ENCODE measurements at regions not wholly inside any gene's neighbourhood (a gene's known extent, or its start where the extent isn't known, plus 50 kb on each side); places are given as distances from the start of the nearest gene placed in this dataset.
"Not testable (repeated sequence)": the region's sequence is repeated elsewhere in the genome, so short reads cannot be mapped to it uniquely, and the experiment has no call there.

GRCh38 chr18:43341014-43341413 is 63.7 kb upstream of the SYT4 start:
- H3K4me3 ChIP-seq (ENCODE audit: low read length): no peak overlapping the region
- H3K27me3 ChIP-seq (ENCODE audit: insufficient read depth, low read length): no peaks in the 10 kb centered on the region
- H3K9me3 ChIP-seq (ENCODE audit: insufficient read depth, low read depth, low read length): 0 out of 2 replicates have a peak, but pooled peaks cover 2% of the 10 kb centered on the region
- no peaks in the 10 kb centered on the region for H3K36me3 ChIP-seq (ENCODE audit: insufficient read depth, low read length)
- no peaks in the 10 kb centered on the region for H3K4me1 ChIP-seq (ENCODE audit: insufficient read depth, low read length)
- H3K9ac ChIP-seq (ENCODE audit: low read depth, low read length): no peak overlapping the region
- WGBS: 97% methylated on average over 3 of the region's 3 CpGs
- H3K27ac ChIP-seq (ENCODE audit: low read depth, low read length): no peak overlapping the region

GRCh38 chr18:43350176-43350575 is 72.9 kb upstream of the SYT4 start:
- Histone ChIP-seq H3K4me3 (ENCODE audit: low read length) (no peak overlapping the region), H3K36me3 (ENCODE audit: insufficient read depth, low read length) (no peaks in the 10 kb centered on the region), H3K9ac (ENCODE audit: low read depth, low read length) (no peak overlapping the region), H3K4me1 (ENCODE audit: insufficient read depth, low read length) (no peaks in the 10 kb centered on the region; the same call in 1 of the 2 replicates), H3K9me3 (ENCODE audit: insufficient read depth, low read depth, low read length) (no peaks in the 10 kb centered on the region), H3K27ac (ENCODE audit: low read depth, low read length) (no peak overlapping the region), H3K27me3 (ENCODE audit: insufficient read depth, low read length) (no peaks in the 10 kb centered on the region)
- WGBS: 100% methylated on average over 1 of the region's 1 CpG

GRCh38 chr18:43364535-43364934 is 87.2 kb upstream of the SYT4 start:
- no peak overlapping the region for H3K27ac ChIP-seq (ENCODE audit: low read depth, low read length)
- no peaks in the 10 kb centered on the region for H3K27me3 ChIP-seq (ENCODE audit: insufficient read depth, low read length)
- no peaks in the 10 kb centered on the region for H3K4me1 ChIP-seq (ENCODE audit: insufficient read depth, low read length)
- H3K9me3 ChIP-seq (ENCODE audit: insufficient read depth, low read depth, low read length): no peaks in the 10 kb centered on the region
- H3K36me3 ChIP-seq (ENCODE audit: insufficient read depth, low read length): no peaks in the 10 kb centered on the region
- H3K4me3 ChIP-seq (ENCODE audit: low read length): no peak overlapping the region
- H3K9ac ChIP-seq (ENCODE audit: low read depth, low read length): no peak overlapping the region

GRCh38 chr18:43367895-43368294 is 90.6 kb upstream of the SYT4 start:
- 76% methylated on average over 2 of the region's 2 CpGs for WGBS
- Histone ChIP-seq H3K27ac (ENCODE audit: low read depth, low read length) (no peak overlapping the region), H3K4me1 (ENCODE audit: insufficient read depth, low read length) (no peaks in the 10 kb centered on the region), H3K4me3 (ENCODE audit: low read length) (no peak overlapping the region), H3K36me3 (ENCODE audit: insufficient read depth, low read length) (no peaks in the 10 kb centered on the region), H3K27me3 (ENCODE audit: insufficient read depth, low read length) (no peaks in the 10 kb centered on the region), H3K9ac (ENCODE audit: low read depth, low read length) (no peak overlapping the region), H3K9me3 (ENCODE audit: insufficient read depth, low read depth, low read length) (no peaks in the 10 kb centered on the region)

- not testable (repeated sequence) for H3K4me3 ChIP-seq (ENCODE audit: low read length); H3K36me3 ChIP-seq (ENCODE audit: insufficient read depth, low read length); H3K27ac ChIP-seq (ENCODE audit: low read depth, low read length); H3K4me1 ChIP-seq (ENCODE audit: insufficient read depth, low read length); H3K9ac ChIP-seq (ENCODE audit: low read depth, low read length); H3K27me3 ChIP-seq (ENCODE audit: insufficient read depth, low read length); H3K9me3 ChIP-seq (ENCODE audit: insufficient read depth, low read depth, low read length)
- 95% methylated on average over 5 of the region's 5 CpGs for WGBS
These were observed 92.0 kb upstream of the SYT4 start for GRCh38 chr18:43369311-43369710.

GRCh38 chr18:43372773-43373172 is 95.5 kb upstream of the SYT4 start:
- no peak overlapping the region for H3K9ac ChIP-seq (ENCODE audit: low read depth, low read length)
- H3K4me3 ChIP-seq (ENCODE audit: low read length): no peak overlapping the region
- H3K9me3 ChIP-seq (ENCODE audit: insufficient read depth, low read depth, low read length): no peaks in the 10 kb centered on the region
- no peak overlapping the region for H3K27ac ChIP-seq (ENCODE audit: low read depth, low read length)
- no peaks in the 10 kb centered on the region for H3K27me3 ChIP-seq (ENCODE audit: insufficient read depth, low read length)
- H3K36me3 ChIP-seq (ENCODE audit: insufficient read depth, low read length): no peaks in the 10 kb centered on the region
- 95% methylated on average over 1 of the region's 1 CpG for whole genome bisulfite sequencing
- no peaks in the 10 kb centered on the region for H3K4me1 ChIP-seq (ENCODE audit: insufficient read depth, low read length)

- Histone ChIP-seq H3K36me3 (ENCODE audit: insufficient read depth, low read length) (no peaks in the 10 kb centered on the region), H3K27ac (ENCODE audit: low read depth, low read length) (no peak overlapping the region), H3K9me3 (ENCODE audit: insufficient read depth, low read depth, low read length) (no peaks in the 10 kb centered on the region), H3K4me1 (ENCODE audit: insufficient read depth, low read length) (peaks cover 3% of the 10 kb centered on the region; the same call in 1 of the 2 replicates), H3K9ac (ENCODE audit: low read depth, low read length) (no peak overlapping the region), H3K4me3 (ENCODE audit: low read length) (no peak overlapping the region), H3K27me3 (ENCODE audit: insufficient read depth, low read length) (no peaks in the 10 kb centered on the region)
- WGBS: 93% methylated on average over 4 of the region's 4 CpGs
These were observed 102.9 kb upstream of the SYT4 start for GRCh38 chr18:43380104-43380672.

- Histone ChIP-seq H3K9me3 (ENCODE audit: insufficient read depth, low read depth, low read length) (no peaks in the 10 kb centered on the region), H3K27me3 (ENCODE audit: insufficient read depth, low read length) (no peaks in the 10 kb centered on the region), H3K27ac (ENCODE audit: low read depth, low read length) (no peak overlapping the region), H3K9ac (ENCODE audit: low read depth, low read length) (no peak overlapping the region), H3K4me3 (ENCODE audit: low read length) (no peak overlapping the region), H3K36me3 (ENCODE audit: insufficient read depth, low read length) (no peaks in the 10 kb centered on the region), H3K4me1 (ENCODE audit: insufficient read depth, low read length) (peaks cover 3% of the 10 kb centered on the region; the same call in 1 of the 2 replicates)
- 94% methylated on average over 4 of the region's 4 CpGs for WGBS
These were observed 105.5 kb upstream of the SYT4 start for GRCh38 chr18:43382641-43383403.

GRCh38 chr18:43389163-43389562 is 111.9 kb upstream of the SYT4 start:
- H3K9ac ChIP-seq (ENCODE audit: low read depth, low read length): no peak overlapping the region
- H3K9me3 ChIP-seq (ENCODE audit: insufficient read depth, low read depth, low read length): no peaks in the 10 kb centered on the region
- H3K4me1 ChIP-seq (ENCODE audit: insufficient read depth, low read length): no peaks in the 10 kb centered on the region
- H3K27me3 ChIP-seq (ENCODE audit: insufficient read depth, low read length): no peaks in the 10 kb centered on the region
- no peaks in the 10 kb centered on the region for H3K36me3 ChIP-seq (ENCODE audit: insufficient read depth, low read length)
- H3K27ac ChIP-seq (ENCODE audit: low read depth, low read length): no peak overlapping the region
- no peak overlapping the region for H3K4me3 ChIP-seq (ENCODE audit: low read length)
- 89% methylated on average over 2 of the region's 2 CpGs for whole genome bisulfite sequencing

- no peak overlapping the region for H3K27ac ChIP-seq (ENCODE audit: low read depth, low read length)
- no peaks in the 10 kb centered on the region for H3K9me3 ChIP-seq (ENCODE audit: insufficient read depth, low read depth, low read length)
- no peaks in the 10 kb centered on the region for H3K36me3 ChIP-seq (ENCODE audit: insufficient read depth, low read length)
- no peaks in the 10 kb centered on the region for H3K27me3 ChIP-seq (ENCODE audit: insufficient read depth, low read length)
- H3K4me3 ChIP-seq (ENCODE audit: low read length): no peak overlapping the region
- 94% methylated on average over 2 of the region's 3 CpGs for WGBS
- no peak overlapping the region for H3K9ac ChIP-seq (ENCODE audit: low read depth, low read length)
- 0 out of 2 replicates have a peak, but pooled peaks cover 3% of the 10 kb centered on the region for H3K4me1 ChIP-seq (ENCODE audit: insufficient read depth, low read length)
These were observed 114.9 kb upstream of the SYT4 start for GRCh38 chr18:43392168-43392567.

- H3K9me3 ChIP-seq (ENCODE audit: insufficient read depth, low read depth, low read length): no peaks in the 10 kb centered on the region
- H3K4me1 ChIP-seq (ENCODE audit: insufficient read depth, low read length): 0 out of 2 replicates have a peak, but pooled peaks cover 3% of the 10 kb centered on the region
- H3K27me3 ChIP-seq (ENCODE audit: insufficient read depth, low read length): no peaks in the 10 kb centered on the region
- H3K36me3 ChIP-seq (ENCODE audit: insufficient read depth, low read length): no peaks in the 10 kb centered on the region
- H3K4me3 ChIP-seq (ENCODE audit: low read length): no peak overlapping the region
- no peak overlapping the region for H3K27ac ChIP-seq (ENCODE audit: low read depth, low read length)
- 100% methylated on average over 1 of the region's 2 CpGs for WGBS
- H3K9ac ChIP-seq (ENCODE audit: low read depth, low read length): no peak overlapping the region
These were observed 115.9 kb upstream of the SYT4 start for GRCh38 chr18:43393174-43393573.

All from HUES64 (cell line).